ENCODE measurements at regions not wholly inside any gene's neighbourhood (a gene's known extent, or its start where the extent isn't known, plus 50 kb on each side); places are given as distances from the start of the nearest gene placed in this dataset.

GRCh38 chr6:78025502-78025901, 372.7 kb downstream of the MEI4 start:
- no peaks in the 10 kb centered on the region for H3K36me3 ChIP-seq
- intact Hi-C loops (cut with DNase I) = no loop called here
- no peaks in the 10 kb centered on the region for H3K9me3 ChIP-seq
- ATAC-seq (no peak), FAIRE-seq (no peak), DNase-seq (no peak)
- no peaks in the 10 kb centered on the region for H3K4me1 ChIP-seq
- no peaks in the 10 kb centered on the region for H3K27me3 ChIP-seq
- TF ChIP-seq, protein P1, sequence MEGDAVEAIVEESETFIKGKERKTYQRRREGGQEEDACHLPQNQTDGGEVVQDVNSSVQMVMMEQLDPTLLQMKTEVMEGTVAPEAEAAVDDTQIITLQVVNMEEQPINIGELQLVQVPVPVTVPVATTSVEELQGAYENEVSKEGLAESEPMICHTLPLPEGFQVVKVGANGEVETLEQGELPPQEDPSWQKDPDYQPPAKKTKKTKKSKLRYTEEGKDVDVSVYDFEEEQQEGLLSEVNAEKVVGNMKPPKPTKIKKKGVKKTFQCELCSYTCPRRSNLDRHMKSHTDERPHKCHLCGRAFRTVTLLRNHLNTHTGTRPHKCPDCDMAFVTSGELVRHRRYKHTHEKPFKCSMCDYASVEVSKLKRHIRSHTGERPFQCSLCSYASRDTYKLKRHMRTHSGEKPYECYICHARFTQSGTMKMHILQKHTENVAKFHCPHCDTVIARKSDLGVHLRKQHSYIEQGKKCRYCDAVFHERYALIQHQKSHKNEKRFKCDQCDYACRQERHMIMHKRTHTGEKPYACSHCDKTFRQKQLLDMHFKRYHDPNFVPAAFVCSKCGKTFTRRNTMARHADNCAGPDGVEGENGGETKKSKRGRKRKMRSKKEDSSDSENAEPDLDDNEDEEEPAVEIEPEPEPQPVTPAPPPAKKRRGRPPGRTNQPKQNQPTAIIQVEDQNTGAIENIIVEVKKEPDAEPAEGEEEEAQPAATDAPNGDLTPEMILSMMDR (IDR thresholded peaks at IDR 0.05) = no peak
- H3K4me3 ChIP-seq = no peak overlapping the region
- no peak overlapping the region for H3K27ac ChIP-seq

GRCh38 chr6:78031228-78031627, 378.4 kb downstream of the MEI4 start:
- H3K9me3 ChIP-seq = no peaks in the 10 kb centered on the region
- no peak for ATAC-seq
- FAIRE-seq = no peak
- DNase-seq = no peak
- H3K36me3 ChIP-seq = no peaks in the 10 kb centered on the region
- TF ChIP-seq, protein P1 (IDR thresholded peaks at IDR 0.05) = no peak
- H3K27me3 ChIP-seq = no peaks in the 10 kb centered on the region
- intact Hi-C loops (cut with DNase I) = no loop called here
- H3K4me1 ChIP-seq = no peaks in the 10 kb centered on the region
- no peak overlapping the region for H3K27ac ChIP-seq
- H3K4me3 ChIP-seq = no peak overlapping the region

DNA sequence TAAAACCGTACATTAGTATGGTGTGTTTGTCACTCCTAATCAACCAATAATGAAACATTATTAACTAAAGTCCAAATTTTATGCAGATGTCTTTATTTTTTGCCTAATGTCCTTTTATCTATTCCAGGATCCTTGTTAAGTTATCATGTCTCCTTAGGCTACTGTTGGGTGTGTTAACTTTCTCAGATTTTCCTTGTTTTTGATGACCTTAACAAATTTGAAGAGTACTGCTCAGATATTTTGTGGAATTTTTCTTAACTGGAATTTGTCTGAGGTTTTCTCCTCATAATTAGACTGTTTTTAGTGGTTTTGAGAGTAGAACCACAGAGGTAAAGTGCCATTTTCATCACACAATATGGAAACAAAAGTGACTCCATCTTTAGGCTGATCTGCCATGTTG, 406.3 kb downstream of the MEI4 start:
- 84 to 91% methylated on average over 1 of the region's 1 CpG for WGBS, 2 donors
- ATAC-seq (no peak), FAIRE-seq (no peak), DNase-seq (no peak)
- H3K9me3 ChIP-seq = no peaks in the 10 kb centered on the region
- no peak overlapping the region for H3K4me3 ChIP-seq
- no peaks in the 10 kb centered on the region for H3K4me1 ChIP-seq
- intact Hi-C loops (cut with DNase I) = no loop called here
- no peak overlapping the region for H3K27ac ChIP-seq
- TF ChIP-seq, protein P1 (IDR thresholded peaks at IDR 0.05) = no peak
- no peaks in the 10 kb centered on the region for H3K27me3 ChIP-seq
- no peaks in the 10 kb centered on the region for H3K36me3 ChIP-seq

DNA sequence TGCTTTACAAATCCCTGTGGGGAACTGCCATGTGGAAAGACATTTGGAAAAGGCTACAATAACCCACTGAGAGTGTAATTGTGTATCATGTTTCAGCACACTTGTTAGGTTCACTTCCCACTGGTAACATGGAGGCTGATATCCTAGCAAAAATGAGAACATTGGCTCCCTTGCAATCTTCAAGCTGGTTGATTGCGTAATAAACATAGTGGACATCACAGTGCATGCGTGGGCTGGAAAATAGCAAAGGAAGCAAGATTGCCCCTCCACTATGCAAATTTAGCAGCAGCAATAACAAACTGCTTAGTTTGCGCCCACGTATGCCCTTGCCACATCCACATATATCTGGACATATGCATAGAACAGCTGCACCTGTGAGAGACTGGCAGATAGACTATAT, 410.2 kb downstream of the MEI4 start:
- no peaks in the 10 kb centered on the region for H3K27me3 ChIP-seq
- TF ChIP-seq, protein P1 (IDR thresholded peaks at IDR 0.05) = no peak
- intact Hi-C loops (cut with DNase I) = no loop called here
- FAIRE-seq = no peak
- H3K9me3 ChIP-seq = no peaks in the 10 kb centered on the region
- no peak overlapping the region for H3K4me3 ChIP-seq
- H3K4me1 ChIP-seq = no peaks in the 10 kb centered on the region
- no peak for DNase-seq
- no peak for ATAC-seq
- WGBS, 2 donors = 90 to 91% methylated on average over 4 of the region's 4 CpGs
- H3K36me3 ChIP-seq = no peaks in the 10 kb centered on the region
- H3K27ac ChIP-seq = no peak overlapping the region

DNA sequence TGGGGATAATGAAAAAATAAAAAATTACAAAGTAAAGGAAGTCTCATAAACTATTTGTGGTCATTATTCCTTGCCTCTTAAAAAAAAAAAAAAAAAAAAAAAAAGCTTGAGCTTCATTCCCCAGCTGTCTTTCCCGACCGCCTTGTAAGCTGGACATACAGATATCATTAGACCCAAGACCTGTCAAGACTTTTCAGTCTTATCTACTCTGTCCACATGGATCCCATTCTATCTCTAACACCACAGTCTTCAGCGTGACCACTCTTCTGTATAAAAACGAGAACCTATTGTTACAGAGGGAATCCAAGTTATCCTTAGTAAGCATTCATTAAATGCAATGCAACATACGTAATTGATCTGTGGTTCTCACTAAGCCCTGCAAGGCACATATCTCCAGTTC, 423.5 kb downstream of the MEI4 start:
- no peaks in the 10 kb centered on the region for H3K27me3 ChIP-seq
- no peaks in the 10 kb centered on the region for H3K9me3 ChIP-seq
- no peaks in the 10 kb centered on the region for H3K36me3 ChIP-seq
- DNase-seq = no peak
- no peaks in the 10 kb centered on the region for H3K4me1 ChIP-seq
- ATAC-seq = no peak
- H3K4me3 ChIP-seq = no peak overlapping the region
- intact Hi-C loops (cut with DNase I) = no loop called here
- WGBS, 2 donors = 86 to 92% methylated on average over 5 of the region's 5 CpGs
- TF ChIP-seq, protein P1 (IDR thresholded peaks at IDR 0.05) = no peak
- no peak for FAIRE-seq
- no peak overlapping the region for H3K27ac ChIP-seq
